ENCODE measurements at regions not wholly inside any gene's neighbourhood (a gene's known extent, or its start where the extent isn't known, plus 50 kb on each side); places are given as distances from the start of the nearest gene placed in this dataset.

DNA sequence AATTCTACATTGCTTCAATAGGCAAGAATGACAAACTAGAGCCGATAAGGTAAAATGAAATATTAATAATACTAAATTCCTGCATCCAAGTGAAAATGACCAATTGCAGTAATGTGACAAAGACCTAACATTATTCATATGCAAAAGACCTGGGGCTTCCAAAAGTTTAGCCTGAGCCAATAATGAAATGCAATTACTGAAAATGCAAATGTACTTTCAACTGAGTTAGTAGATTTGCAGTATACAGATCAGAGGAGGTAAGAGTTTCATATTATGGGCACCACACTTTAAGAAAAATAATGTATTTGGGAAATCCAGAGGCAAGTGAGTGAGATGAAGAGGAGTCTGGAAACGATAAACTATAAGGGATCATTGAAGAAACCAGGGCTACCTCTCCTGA lies 193.7 kb upstream of the GMDS start:
- DNase-seq (ENCODE audit: low spot score) = no peak
- intact Hi-C loops (cut with DNase I) = no loop called here

DNA sequence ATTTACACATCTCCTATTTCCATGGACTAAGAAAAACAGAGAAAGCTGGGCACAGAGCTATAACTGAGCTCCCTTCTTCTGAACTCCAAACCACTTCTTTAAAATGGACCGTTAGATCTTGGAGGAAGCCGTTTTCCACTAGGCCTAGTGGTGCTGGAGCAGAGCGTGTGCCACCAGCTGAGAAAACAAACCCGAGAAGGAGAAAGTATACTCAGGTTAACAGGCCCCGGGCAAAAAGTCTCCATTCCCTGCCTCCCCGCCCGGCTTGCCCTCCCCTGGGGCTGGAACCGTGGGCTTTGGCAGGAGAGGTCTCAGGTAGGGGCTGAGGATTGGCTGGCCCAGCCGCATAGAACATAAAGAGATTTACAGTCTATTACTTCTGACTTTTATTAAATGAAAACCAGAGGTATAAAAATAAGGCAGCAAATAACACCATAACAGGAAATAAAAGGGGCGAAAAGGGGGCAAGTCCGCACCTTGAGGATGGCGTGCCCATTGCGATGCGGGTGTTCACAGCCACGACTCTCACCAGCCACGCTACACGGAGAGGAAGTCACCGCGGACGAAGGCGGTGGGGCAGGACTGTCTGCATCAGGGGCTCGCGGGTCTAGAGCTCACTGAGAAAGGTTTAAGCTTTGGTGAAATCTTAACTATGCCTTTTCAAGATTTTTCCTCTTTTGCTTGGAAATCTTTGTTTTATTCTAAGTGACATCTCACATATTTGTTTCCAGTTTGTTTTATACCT lies 191.2 kb upstream of the GMDS start:
- no peak for DNase-seq (ENCODE audit: low spot score)
- intact Hi-C loops (cut with DNase I) = no loop called here

DNA sequence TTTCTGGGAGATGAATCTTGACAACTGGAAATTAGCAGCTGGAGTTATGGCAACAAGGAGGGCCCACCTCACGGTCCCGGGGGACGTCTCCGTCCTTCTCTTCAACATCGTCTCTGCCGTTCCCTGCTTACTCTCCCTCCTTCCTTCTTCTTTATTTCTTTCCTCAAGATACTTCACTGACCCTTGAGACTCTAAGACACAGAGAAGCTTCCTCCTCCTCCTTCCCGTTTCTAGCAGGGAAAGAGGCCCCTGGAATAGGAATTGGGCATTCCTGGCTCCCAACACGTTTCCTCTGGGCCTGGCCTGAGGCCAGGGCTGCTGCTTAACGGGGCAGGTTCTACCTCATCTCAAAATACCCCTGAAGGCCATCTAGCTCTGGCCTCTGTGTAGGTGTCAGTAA lies 189.9 kb upstream of the GMDS start:
- DNase-seq (ENCODE audit: low spot score) = no peak
- intact Hi-C loops (cut with DNase I) = no loop called here

DNA sequence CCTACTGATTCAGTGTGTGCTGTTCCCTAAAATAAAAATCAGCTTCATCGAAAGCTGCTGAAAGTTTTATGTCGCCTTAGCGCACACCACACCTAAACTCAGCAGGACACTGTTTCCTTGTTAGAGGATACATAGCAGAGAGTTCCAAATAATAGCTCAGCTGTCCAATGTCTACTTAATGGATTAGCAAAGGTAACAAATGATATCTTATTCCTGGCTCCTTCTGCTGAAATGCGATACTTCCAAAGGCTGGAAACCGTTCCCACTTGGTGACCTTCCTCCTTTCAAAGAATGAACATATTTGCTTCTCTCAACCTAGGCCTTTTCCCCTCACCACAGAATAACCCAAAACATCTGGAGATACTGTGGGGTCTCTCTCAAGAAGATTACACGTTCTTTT lies 189.5 kb upstream of the GMDS start:
- intact Hi-C loops (cut with DNase I) = no loop called here
- DNase-seq (ENCODE audit: low spot score) = no peak

DNA sequence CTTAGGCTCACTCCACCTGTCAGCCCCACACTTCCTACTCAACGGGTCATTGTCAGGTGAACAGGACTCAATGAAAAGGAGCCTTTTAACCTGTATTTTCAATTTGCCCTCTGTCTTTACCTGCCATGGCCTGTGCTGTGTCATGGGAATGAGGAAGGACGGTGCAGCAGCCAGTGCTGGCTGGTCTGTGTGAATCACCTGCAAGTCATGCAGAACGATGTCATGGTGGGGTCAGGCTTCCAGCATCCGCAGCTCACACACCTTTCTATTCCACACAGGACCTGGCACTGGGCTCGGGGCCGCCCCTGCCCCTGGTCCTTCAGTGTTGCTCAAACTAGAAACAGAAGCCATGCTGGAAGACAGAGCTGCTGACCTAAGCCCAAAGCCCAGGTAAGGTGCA lies 188.7 kb upstream of the GMDS start:
- DNase-seq (ENCODE audit: low spot score) = no peak
- intact Hi-C loops (cut with DNase I) = no loop called here

DNA sequence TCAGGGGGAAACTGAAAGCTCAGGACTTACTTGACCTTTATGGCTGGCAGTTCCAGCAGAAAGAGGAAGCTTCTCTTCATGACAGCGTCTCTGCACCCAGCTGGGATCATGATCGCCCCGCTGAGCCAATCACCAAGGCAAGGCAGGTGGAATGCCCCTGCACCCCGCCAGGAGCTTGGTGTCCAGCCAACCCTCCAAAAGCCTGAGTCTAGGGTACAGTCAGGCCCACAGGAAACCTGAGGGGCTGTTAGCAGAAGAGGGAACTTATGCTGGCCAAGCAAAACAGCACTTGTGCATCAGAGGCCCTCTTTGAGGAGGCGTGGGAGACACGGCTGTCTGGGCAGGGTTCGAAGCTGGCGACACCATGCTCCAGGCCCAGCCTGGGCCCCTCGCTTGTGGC lies 188.3 kb upstream of the GMDS start:
- no peak for DNase-seq (ENCODE audit: low spot score)
- intact Hi-C loops (cut with DNase I) = no loop called here

DNA sequence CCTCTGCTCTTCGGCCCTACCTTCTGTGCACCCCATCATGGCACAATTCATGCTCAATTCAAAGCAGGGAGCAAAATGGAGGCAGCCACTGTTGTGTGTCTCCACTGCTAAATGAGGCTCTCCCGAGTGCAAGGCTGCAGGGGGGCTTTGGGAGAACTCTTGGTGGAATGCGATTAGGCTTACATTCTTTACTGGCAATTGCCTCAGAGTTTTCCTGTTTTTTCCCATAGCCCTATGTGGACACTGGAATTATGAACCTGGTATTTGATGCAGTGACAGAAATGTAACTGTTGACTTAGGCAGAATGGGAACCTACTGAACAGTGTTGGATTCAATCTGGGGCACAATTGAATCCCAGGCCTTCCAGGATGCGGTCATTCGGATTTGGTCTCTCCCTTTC lies 187.9 kb upstream of the GMDS start:
- no peak for DNase-seq (ENCODE audit: low spot score)
- intact Hi-C loops (cut with DNase I) = no loop called here

DNA sequence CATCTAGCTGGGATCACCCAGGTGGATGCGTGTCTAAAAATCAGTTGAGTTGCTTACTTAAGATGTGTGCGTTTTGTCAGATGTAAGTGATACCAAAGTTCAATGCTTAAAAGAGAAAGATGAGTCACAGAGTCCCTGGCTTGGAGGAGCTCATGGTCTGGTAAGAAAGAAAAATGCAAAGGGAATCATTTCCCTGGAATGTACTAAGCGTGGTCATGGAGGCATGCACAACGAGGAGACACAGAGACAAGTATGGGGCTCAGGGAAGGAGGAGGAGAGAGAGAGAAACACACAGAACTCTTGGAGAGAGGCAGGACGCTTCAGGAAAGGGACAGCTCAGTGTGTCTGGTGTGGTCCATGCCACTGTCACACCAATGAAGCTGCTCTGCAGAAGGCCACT lies 186.9 kb upstream of the GMDS start:
- intact Hi-C loops (cut with DNase I) = no loop called here
- no peak for DNase-seq (ENCODE audit: low spot score)

DNA sequence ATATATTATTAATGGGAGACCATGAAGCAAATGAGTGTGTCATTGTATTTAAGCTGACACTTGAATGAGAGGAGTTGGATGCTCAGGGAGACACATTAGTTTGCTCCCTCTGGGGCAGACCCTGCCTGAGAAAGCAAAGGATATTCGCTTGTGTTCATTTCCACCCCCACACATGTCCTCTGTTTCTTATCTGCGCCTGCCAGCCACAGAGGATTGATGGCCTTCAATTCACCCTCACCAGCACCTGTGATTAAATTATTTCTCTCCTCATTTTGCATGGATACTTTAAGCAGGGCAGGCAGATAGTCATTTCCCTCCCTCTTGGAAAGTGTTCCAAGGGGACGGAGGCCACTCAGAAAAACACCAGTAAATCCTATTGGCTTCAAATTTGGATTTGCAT lies 185.2 kb upstream of the GMDS start:
- intact Hi-C loops (cut with DNase I) = no loop called here
- no peak for DNase-seq (ENCODE audit: low spot score)

DNA sequence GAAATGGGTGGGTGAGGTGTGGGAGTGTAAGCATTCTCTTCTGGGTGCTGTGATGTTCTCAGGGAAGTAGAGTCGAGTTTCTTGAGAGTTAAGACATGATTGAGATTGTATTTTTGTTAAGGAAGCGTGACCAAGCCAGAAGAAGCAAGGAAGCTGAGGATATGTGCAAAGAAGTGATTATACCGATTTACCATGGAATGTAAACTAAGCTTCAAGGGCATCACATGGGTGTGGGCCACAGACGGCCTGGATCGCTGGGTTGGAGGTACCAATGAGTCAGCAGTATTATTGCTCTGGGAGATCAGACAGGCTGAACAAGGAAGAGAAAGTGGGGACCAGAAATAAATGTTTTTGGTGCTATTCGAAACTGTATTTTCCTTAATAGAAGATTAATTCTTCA lies 184.1 kb upstream of the GMDS start:
- DNase-seq (ENCODE audit: low spot score) = no peak
- intact Hi-C loops (cut with DNase I) = no loop called here

DNA sequence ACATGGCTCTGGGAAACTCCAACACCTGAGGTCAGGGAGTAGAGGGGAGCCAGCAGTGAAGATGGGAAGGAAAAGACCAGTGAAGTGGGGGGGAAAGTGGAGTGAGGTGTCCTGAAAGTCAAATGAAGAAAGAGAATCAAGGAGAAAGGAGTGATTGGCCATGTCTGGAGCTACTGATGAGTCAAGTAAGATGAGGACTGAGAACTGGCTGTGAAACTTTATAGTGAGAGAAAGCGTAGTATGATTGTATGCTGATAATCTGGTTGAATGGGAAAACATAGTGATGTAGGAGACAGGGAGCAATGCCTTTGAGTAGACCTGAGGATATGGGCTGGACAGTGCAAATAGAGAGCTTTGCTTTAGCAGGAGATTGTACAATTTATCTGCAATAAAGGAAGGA lies 183.6 kb upstream of the GMDS start:
- intact Hi-C loops (cut with DNase I) = no loop called here
- DNase-seq (ENCODE audit: low spot score) = no peak

DNA sequence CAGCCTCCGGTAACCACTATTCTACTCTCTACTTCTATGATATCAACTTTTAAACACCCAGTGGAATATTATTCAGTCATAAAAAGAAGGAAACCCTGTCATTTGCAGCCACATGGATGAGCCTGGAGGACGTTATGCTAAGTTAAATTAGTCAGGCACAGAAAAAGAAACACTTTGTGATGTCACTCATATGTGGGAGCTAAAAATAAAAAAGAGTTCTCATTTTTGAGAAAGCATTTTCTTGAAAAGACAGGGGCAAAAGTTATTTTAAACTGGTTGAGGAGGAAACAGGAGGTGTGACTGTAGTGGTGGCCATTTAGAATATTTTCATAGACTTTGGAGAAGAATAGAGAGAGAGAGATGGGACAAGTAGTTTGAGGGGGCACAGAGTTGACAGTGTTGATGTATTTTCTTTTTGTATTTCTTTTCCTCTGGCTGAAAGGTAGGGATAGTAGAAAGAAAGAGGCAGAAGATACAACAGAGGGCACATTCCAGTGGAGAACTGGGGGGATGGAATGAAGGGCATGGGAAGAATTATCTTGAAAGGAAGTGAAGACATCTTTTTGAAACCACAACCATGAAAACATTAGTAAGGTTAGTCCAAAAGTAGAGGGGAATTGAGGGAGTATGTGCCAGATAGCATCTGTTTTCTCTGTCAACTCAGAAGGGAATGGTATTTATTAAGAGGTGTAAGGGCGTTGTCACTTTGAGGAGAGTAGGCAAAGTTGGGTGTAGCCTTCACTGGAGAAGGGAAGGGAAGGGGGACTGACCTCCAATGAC lies 181.3 kb upstream of the GMDS start:
- intact Hi-C loops (cut with DNase I) = no loop called here
- DNase-seq (ENCODE audit: low spot score) = no peak

DNA sequence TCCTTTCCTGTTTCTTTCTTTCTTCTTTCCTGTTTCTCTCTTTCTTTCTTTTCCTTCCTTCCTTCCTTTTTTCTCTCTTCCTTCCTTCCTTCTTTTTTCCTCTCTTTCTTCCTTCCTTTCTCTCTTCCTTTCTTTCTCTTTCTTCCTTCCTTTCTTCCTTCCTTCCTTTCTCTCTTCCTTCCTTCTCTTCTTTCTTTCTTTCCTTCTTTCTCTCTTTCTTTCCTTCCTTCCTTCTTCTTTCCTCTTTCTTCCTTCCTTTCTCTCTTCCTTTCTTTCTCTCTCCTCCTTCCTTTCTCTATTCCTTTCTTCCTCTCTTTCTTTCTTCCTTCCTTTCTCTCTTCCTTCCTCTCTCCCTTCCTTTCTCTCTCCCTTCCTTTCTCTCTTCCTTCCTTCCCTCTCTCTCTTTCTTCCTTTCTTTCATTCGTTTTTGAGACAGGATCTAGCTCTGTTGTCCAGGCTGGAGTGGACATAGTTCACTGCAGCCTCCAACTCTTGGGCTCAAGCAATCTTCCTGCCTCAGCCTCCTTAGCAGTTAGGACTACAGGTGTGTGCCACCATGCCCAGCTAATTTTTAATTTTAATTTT lies 170.8 kb upstream of the GMDS start:
- no peak for DNase-seq (ENCODE audit: low spot score)

DNA sequence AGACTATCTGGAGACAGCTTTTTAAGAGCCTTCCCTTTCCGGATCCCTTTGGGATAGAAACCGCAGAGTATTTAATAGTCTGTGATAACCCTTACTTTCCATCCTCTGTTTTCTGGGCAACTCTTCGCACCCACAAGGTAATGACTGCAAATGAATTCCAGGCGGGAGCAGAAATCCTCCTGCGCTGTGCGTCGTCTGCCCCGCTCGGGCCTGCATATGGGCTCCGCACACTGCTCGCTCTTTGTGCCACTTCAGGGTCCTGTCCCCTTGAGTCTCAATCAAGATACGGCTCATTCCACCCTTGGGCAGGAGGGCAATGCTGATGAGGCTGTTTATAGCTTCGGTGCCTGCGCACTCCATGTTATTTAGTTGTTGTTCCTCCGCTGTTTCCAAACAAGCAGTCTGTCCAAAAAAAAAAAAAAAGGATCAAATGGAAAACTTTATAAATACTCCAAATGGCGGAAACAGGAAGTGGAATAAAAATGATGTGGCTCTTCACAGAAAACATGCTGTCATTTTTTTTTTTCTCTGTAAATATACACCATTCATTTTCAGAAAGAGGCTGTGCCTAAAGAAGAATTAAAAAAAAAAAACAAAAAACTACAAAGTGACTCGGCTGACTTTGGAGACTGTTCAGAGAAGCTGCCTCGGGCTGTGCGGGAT lies 169.6 kb upstream of the GMDS start:
- intact Hi-C loops (cut with DNase I) = no loop called here
- no peak for DNase-seq (ENCODE audit: low spot score)

More for the DNA sequence above, 170.8 kb upstream of the GMDS start:
- intact Hi-C loops (cut with DNase I) = no loop called here

DNA sequence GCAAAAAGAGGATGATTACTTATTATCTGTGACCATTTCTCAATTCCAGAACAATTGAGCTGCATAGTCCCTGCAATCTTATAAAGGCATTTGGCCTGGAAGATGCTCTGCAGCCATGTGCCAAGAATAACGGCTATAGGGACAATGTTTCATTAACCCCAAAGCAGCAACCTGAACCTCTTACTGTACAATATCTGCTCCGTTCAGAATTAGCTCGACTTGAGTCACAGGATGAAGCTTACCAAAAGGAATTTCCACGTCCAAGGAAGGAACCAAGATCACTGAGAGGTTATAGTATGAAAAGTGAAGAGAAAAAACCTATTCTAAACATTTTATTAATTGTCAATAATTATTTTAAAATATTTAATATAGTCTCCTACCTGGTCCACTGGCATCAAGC lies 167.3 kb upstream of the GMDS start:
- DNase-seq (ENCODE audit: low spot score) = no peak
- intact Hi-C loops (cut with DNase I) = no loop called here

DNA sequence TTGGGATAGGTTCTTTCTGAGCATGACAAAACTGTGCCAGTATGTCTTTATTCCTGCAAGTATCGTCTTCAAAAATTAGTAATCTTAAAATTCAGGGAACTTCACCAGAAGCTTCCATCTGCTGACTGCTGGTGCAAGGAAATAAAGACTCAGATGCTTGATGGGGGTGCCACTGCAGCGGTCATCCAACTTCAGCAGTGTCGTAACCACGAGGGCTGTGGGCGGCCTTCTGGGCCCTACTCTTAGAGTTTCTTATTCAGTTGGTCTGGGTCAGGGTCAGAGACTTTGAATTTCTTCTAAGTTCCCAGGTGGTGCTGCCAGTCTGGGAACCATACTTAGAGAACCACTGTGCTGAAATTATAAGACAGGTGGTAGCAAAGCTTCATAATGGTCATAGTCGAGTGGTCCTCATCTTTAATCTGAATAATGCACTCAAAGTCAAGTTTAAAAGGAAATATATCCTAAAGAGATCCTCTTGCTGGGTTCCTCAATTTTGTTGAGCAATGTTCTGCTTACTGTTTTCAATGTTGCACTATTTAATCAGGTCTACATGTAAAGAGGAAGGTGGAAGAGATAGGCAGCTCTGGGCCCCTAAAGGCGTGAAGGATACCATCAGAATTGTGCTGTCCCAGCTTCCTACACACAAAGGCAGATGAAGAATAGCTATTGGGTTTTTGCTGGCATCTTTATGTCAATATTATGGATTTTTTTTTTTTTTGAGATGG lies 165.4 kb upstream of the GMDS start:
- intact Hi-C loops (cut with DNase I) = no loop called here
- no peak for DNase-seq (ENCODE audit: low spot score)

DNA sequence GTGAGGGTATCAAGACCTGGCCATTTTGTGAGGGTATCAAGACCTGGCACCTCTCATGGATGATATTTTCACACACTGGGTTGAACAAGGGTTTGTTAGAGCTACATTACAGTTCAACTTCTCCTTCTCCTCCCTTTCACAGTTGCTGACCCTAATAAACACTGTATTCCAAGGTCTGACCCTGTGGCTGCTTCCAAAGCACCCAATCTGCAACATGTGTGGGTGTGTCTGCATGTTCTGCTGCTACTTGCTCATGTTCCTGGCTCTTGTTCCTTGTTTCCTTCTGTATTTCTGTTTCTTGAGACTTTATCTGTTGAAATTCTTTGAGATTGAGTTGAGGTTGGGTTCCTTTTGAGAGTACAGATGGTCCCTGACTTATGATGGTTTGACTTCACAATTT lies 162.1 kb upstream of the GMDS start:
- no peak for DNase-seq (ENCODE audit: low spot score)
- intact Hi-C loops (cut with DNase I) = no loop called here

DNA sequence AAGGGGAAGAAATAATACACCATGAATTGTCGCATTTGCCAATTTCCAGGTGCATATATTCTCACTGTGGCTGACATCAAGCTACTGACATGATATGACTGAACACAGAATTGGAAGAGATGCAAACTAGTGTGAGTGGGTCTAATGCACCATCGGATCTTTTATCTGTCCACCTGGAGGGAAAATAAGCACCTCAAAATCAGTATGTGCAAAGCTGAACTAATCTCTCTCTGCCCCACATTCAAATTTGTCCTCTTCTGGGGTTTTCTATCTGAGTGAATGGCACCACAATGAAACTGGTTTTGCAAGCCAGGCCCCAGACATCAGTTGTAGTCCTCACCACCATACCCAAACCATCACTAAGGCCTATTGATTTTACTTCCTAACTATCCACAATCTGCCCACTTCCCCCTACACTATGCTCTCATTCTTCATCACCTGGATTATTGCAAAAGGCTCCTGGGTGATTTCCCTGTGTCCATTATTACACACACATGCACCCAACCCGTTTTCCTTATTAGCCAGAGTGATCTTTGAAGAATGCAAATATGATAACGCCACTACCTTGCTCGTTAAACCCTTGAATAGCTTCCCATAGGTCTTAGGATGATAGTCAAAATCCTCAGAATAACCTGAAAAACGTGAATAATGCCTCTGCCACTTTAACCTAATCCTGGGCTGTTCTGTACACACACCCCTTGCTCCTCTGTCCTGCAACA lies 159.0 kb upstream of the GMDS start:
- intact Hi-C loops (cut with DNase I) = no loop called here

DNA sequence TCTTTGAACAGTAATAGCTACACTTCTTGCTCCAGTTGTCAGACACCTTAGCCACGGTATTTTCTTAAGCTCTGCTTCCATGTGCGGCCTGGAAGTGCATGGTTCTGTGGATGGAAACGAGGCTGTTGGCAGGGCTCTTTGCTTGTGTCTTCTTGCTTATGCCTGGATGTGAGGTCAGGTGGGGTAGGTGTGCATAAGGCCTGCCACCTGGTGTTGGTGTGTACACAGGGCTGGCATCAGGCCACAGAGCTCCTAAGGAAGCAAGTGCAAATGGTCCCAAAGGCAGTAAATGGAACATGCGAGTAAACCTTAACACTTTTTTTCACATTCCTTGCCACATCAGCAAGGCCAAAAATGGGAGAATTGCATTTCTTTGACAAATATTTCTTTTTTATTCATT lies 158.1 kb upstream of the GMDS start:
- DNase-seq (ENCODE audit: low spot score) = no peak
- intact Hi-C loops (cut with DNase I) = no loop called here

More for the DNA sequence above, 159.0 kb upstream of the GMDS start:
- DNase-seq (ENCODE audit: low spot score) = no peak

All from cardiac septum (tissue), 1 donor.